HepG2 (cell line): ENCODE measurements at regions not wholly inside any gene's neighbourhood (a gene's known extent, or its start where the extent isn't known, plus 50 kb on each side); places are given as distances from the start of the nearest gene placed in this dataset.

Experiments used
- ATAC-seq: fragments of 200-7000 bp; cut with Tn5 transposase; 3 replicates; pipeline ENCODE4 v1.9.1; 2020; ENCODE audit warnings: mild to moderate bottlenecking, moderate library complexity
- BruUV-seq: library from RNA; stranded (reverse); fragments of 400-500 nt; replicated peaks from 2 replicates; lab custom pipeline; 2021; lab: Mats Ljungman, UMichigan
- CTCF ChIA-PET: fragments of 300-600 bp; formaldehyde crosslinking; extraction: SDS; loops from one replicate; lab custom pipeline; 2021; ENCODE audit warnings: low total read pairs, inconsistent platforms, low intra/inter-chr PET ratio; lab: Yijun Ruan, JAX
- POLR2A ChIA-PET: fragments of 350-600 bp; sonication (Branson Sonifier 250); formaldehyde crosslinking; loops from one replicate; lab custom pipeline; 2020; ENCODE audit warnings: antibody characterized with exemption, inconsistent platforms; lab: Yijun Ruan, JAX
- DNase-seq: peaks from one replicate; pipeline ENCODE4 v3.0.0-alpha.2; 2015; ENCODE audit warnings: low spot score
- FAIRE-seq: peaks from 3 replicates; lab custom pipeline; 2011; peaks lifted over from hg19 to GRCh38; lab: Jason Lieb, UNC
- H2AFZ ChIP-seq: one replicate; pipeline ENCODE4 v1.6.1; 2011; ENCODE audit warnings: low read length, inconsistent platforms
- H3K27ac ChIP-seq: fragments of 300-600 bp; 3 replicates; pipeline ENCODE4 v1.8.0; 2011; ENCODE audit warnings: mixed run types, mild to moderate bottlenecking, mixed read lengths, low read length, inconsistent platforms; ENCODE audit not compliant: insufficient read depth; ENCODE audit errors: extremely low read length
- H3K27me3 ChIP-seq, 2 experiments: fragments of 200-600 bp in 1 of 2; 2 replicates in 1 of 2; 3 replicates in 1 of 2; pipeline versions ENCODE4 v1.6.0 to v1.8.0; 2011; ENCODE audit warnings: low read length in 2 of 2, mild to moderate bottlenecking in 2 of 2, moderate library complexity in 2 of 2, inconsistent platforms in 1 of 2; ENCODE audit not compliant: insufficient read depth in 2 of 2, control insufficient read depth in 1 of 2
- H3K36me3 ChIP-seq, 2 experiments: fragments of 200-600 bp in 1 of 2; replicated peaks in 1 of 2; 2 replicates in 1 of 2; 3 replicates in 1 of 2; pipeline versions ENCODE4 v1.5.1 to v1.8.0; 2011; ENCODE audit warnings: low read length in 2 of 2, inconsistent platforms in 1 of 2; ENCODE audit not compliant: insufficient read depth in 2 of 2, control insufficient read depth in 1 of 2
- H3K4me1 ChIP-seq: 2 replicates; pipeline ENCODE4 v1.5.1; 2012; ENCODE audit warnings: low read length, inconsistent platforms; ENCODE audit not compliant: insufficient read depth
- H3K4me2 ChIP-seq: 2 replicates; pipeline ENCODE4 v1.6.0; 2011; ENCODE audit warnings: low read depth, low read length, inconsistent platforms
- H3K4me3 ChIP-seq, 3 experiments: fragments of 200-600 bp in 1 of 3; sonication (generic), shearing (Covaris generic) in 1 of 3; replicated peaks in 1 of 3; 2 replicates each; pipeline ENCODE4 v1.5.1; 2011 to 2016; ENCODE audit warnings: low read length in 3 of 3, inconsistent platforms in 2 of 3, low read depth in 2 of 3, mild to moderate bottlenecking in 2 of 3, control low read depth in 1 of 3, mixed read lengths in 1 of 3; ENCODE audit not compliant: insufficient read depth in 1 of 3
- H3K79me2 ChIP-seq: one replicate; pipeline ENCODE4 v1.6.1; 2011; ENCODE audit warnings: low read length, inconsistent platforms; ENCODE audit not compliant: insufficient read depth
- H3K9ac ChIP-seq: 2 replicates; pipeline ENCODE4 v1.6.0; 2011; ENCODE audit warnings: mild to moderate bottlenecking, low read depth, low read length, inconsistent platforms; ENCODE audit not compliant: insufficient read depth
- H3K9me3 ChIP-seq: 2 replicates; pipeline ENCODE4 v1.5.1; 2012; ENCODE audit warnings: mild to moderate bottlenecking, low read length
- H4K20me1 ChIP-seq: 2 replicates; pipeline ENCODE4 v1.6.0; 2011; ENCODE audit warnings: inconsistent platforms, mild to moderate bottlenecking, low read length, moderate library complexity; ENCODE audit not compliant: insufficient read depth
- MIER3 ChIP-seq: IDR thresholded peaks from 2 replicates; pipeline ENCODE4 v1.6.1; 2016; ENCODE audit warnings: missing compliant biosample characterization, borderline replicate concordance
- MXD4 ChIP-seq: IDR thresholded peaks from 2 replicates; pipeline ENCODE4 v1.6.1; 2016; ENCODE audit warnings: mild to moderate bottlenecking, missing biosample characterization, missing genetic modification reagents
- POLR2AphosphoS5 ChIP-seq: IDR thresholded peaks from 2 replicates; pipeline ENCODE4 v1.6.1; 2012; ENCODE audit warnings: low read depth, low read length
- SP4 ChIP-seq: sonication (generic); formaldehyde crosslinking; IDR thresholded peaks from 2 replicates; pipeline ENCODE4 v1.8.1; 2023; ENCODE audit warnings: mild to moderate bottlenecking, missing genetic modification reagents
- ZNF564 ChIP-seq: sonication (generic); formaldehyde crosslinking; IDR thresholded peaks from 2 replicates; pipeline ENCODE4 v1.8.1; 2023; ENCODE audit warnings: mild to moderate bottlenecking, missing genetic modification reagents
- ZNF607 ChIP-seq: sonication (generic); formaldehyde crosslinking; IDR thresholded peaks from 2 replicates; pipeline ENCODE4 v1.5.1; 2020; ENCODE audit warnings: missing genetic modification reagents, mild to moderate bottlenecking, borderline replicate concordance
- WGBS: methylation state at CpG from one replicate; pipeline ENCODE4 v1.1.6; 2017; ENCODE audit warnings: low lambda C conversion rate; 5-methylcytosine and 5-hydroxymethylcytosine counted together
- in situ Hi-C: cut with HindIII; loops from 2 replicates; pipeline ENCODE4 v1.10.0; 2017; ENCODE audit warnings: low pct_unique_long_range_greater_than_20kb; ENCODE audit not compliant: extremely low pct_ligation_motif_present
- intact Hi-C: fragments of 100-400 bp; cut with micrococcal nuclease; formaldehyde crosslinking; loops from one replicate; pipeline ENCODE4 v1.10.0; 2022; ENCODE audit not compliant: unreplicated experiment
- TF ChIP-seq, protein P1 (sequence below), 2 experiments: sonication (generic) in 1 of 2; formaldehyde crosslinking in 1 of 2; IDR thresholded peaks; 2 replicates each; pipeline versions ENCODE4 v1.4.0 to v1.6.1; 2018 to 2020; ENCODE audit warnings: missing genetic modification reagents in 2 of 2, borderline replicate concordance in 1 of 2, low read depth in 1 of 2, mild to moderate bottlenecking in 1 of 2, missing biosample characterization in 1 of 2
- TF ChIP-seq, protein P2 (sequence below), 2 experiments: sonication (generic) in 1 of 2; formaldehyde crosslinking in 1 of 2; IDR thresholded peaks; 2 replicates each; pipeline versions ENCODE4 v1.6.1 to v1.9.0; 2014 to 2022; ENCODE audit warnings: antibody characterized with exemption in 1 of 2, borderline replicate concordance in 1 of 2, inconsistent platforms in 1 of 2, low read depth in 1 of 2, missing genetic modification reagents in 1 of 2

GRCh38 chr18:38688416-38688815, 1122.8 kb upstream of the CELF4 start:
- ATAC-seq: no peak
- no peak overlapping the region for H3K4me2 ChIP-seq
- no peak for FAIRE-seq
- H3K4me1 ChIP-seq: no peaks in the 10 kb centered on the region
- DNase-seq: no peak
- no TSS peak for BruUV-seq
- TF ChIP-seq, protein P1, sequence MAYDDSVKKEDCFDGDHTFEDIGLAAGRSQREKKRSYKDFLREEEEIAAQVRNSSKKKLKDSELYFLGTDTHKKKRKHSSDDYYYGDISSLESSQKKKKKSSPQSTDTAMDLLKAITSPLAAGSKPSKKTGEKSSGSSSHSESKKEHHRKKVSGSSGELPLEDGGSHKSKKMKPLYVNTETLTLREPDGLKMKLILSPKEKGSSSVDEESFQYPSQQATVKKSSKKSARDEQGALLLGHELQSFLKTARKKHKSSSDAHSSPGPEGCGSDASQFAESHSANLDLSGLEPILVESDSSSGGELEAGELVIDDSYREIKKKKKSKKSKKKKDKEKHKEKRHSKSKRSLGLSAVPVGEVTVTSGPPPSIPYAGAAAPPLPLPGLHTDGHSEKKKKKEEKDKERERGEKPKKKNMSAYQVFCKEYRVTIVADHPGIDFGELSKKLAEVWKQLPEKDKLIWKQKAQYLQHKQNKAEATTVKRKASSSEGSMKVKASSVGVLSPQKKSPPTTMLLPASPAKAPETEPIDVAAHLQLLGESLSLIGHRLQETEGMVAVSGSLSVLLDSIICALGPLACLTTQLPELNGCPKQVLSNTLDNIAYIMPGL (CRISPR knock-in tag; IDR thresholded peaks at IDR 0.05; ENCODE audit: borderline replicate concordance in 1 of 2, low read depth in 1 of 2): no peak
- TF ChIP-seq POLR2AphosphoS5 (no peak), SP4 (CRISPR knock-in tag) (no peak), MXD4 (CRISPR knock-in tag) (no peak), ZNF607 (CRISPR knock-in tag) (no peak), ZNF564 (no peak), MIER3 (CRISPR knock-in tag) (no peak)
- TF ChIP-seq, protein P2, sequence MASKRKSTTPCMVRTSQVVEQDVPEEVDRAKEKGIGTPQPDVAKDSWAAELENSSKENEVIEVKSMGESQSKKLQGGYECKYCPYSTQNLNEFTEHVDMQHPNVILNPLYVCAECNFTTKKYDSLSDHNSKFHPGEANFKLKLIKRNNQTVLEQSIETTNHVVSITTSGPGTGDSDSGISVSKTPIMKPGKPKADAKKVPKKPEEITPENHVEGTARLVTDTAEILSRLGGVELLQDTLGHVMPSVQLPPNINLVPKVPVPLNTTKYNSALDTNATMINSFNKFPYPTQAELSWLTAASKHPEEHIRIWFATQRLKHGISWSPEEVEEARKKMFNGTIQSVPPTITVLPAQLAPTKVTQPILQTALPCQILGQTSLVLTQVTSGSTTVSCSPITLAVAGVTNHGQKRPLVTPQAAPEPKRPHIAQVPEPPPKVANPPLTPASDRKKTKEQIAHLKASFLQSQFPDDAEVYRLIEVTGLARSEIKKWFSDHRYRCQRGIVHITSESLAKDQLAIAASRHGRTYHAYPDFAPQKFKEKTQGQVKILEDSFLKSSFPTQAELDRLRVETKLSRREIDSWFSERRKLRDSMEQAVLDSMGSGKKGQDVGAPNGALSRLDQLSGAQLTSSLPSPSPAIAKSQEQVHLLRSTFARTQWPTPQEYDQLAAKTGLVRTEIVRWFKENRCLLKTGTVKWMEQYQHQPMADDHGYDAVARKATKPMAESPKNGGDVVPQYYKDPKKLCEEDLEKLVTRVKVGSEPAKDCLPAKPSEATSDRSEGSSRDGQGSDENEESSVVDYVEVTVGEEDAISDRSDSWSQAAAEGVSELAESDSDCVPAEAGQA (IDR thresholded peaks at IDR 0.05; ENCODE audit: low read depth): no peak
- TF ChIP-seq, protein P2 (CRISPR knock-in tag; IDR thresholded peaks at IDR 0.05; ENCODE audit: borderline replicate concordance): no peak
- no peak overlapping the region for H2AFZ ChIP-seq
- H3K27me3 ChIP-seq: no peaks in the 10 kb centered on the region; a peak in 1 of 5 replicates
- no peak overlapping the region for H3K9ac ChIP-seq
- CTCF ChIA-PET: no interaction called here
- H3K79me2 ChIP-seq: no peaks in the 10 kb centered on the region
- no peaks in the 10 kb centered on the region for H3K36me3 ChIP-seq
- H4K20me1 ChIP-seq: no peaks in the 10 kb centered on the region
- H3K9me3 ChIP-seq: no peaks in the 10 kb centered on the region
- POLR2A ChIA-PET: no interaction called here
- in situ Hi-C loops (no loop called here), intact Hi-C loops (no loop called here)
- 0% methylated on average over 1 of the region's 1 CpG for WGBS
- H3K4me3 ChIP-seq: no peak overlapping the region
- H3K27ac ChIP-seq: no peak overlapping the region
